ENCODE measurements at regions not wholly inside any gene's neighbourhood (a gene's known extent, or its start where the extent isn't known, plus 50 kb on each side); places are given as distances from the start of the nearest gene placed in this dataset.

- no TSS peak for BruUV-seq (replicated peaks)
- H3K9ac ChIP-seq (replicated peaks; ENCODE audit: extremely low read depth, insufficient read depth, low read length) = no peak overlapping the region
- H3K4me2 ChIP-seq (ENCODE audit: insufficient read depth, low read length) = no peak overlapping the region
- H3K27ac ChIP-seq (ENCODE audit: insufficient read depth, low read depth, low read length) = no peak overlapping the region
- H2AFZ ChIP-seq (ENCODE audit: low read depth, low read length) = no peak overlapping the region
- no peaks in the 10 kb centered on the region for H3K4me1 ChIP-seq (ENCODE audit: control insufficient read depth, extremely low read depth, insufficient read depth, low read length)
- H3K9me3 ChIP-seq (replicated peaks; ENCODE audit: control insufficient read depth, insufficient read depth, low read length) = no peaks in the 10 kb centered on the region
- no peaks in the 10 kb centered on the region for H3K36me3 ChIP-seq (ENCODE audit: control insufficient read depth in 2 of 2, extremely low read depth in 1 of 2, insufficient read depth in 2 of 2, low read length in 2 of 2)
- H3K9me1 ChIP-seq (replicated peaks; ENCODE audit: control insufficient read depth, extremely low read depth, insufficient read depth, low read length) = no peaks in the 10 kb centered on the region
- no peaks in the 10 kb centered on the region for H3K79me2 ChIP-seq (ENCODE audit: control insufficient read depth, insufficient read depth, low read length)
- no peak for FAIRE-seq
- H4K20me1 ChIP-seq (replicated peaks; ENCODE audit: control insufficient read depth, extremely low read depth, insufficient read depth, low read length) = no peaks in the 10 kb centered on the region
- no peak for DNase-seq (ENCODE audit: low read depth, low spot score)
- no peaks in the 10 kb centered on the region for H3K27me3 ChIP-seq (ENCODE audit: control insufficient read depth in 2 of 2, insufficient read depth in 2 of 2, low read length in 2 of 2)
- dilution Hi-C loops (cut with MboI; ENCODE audit: extremely low pct_ligation_motif_present, low sequenced_read_pairs) (no loop called here), intact Hi-C loops (cut with micrococcal nuclease) (no loop called here)
- TF ChIP-seq EZH2 (IDR thresholded peaks at IDR 0.05; ENCODE audit: borderline replicate concordance, low read depth, low read length, severe bottlenecking) (no peak), POLR2AphosphoS5 (IDR thresholded peaks at IDR 0.05; ENCODE audit: insufficient read depth, low read depth, low read length) (no peak), MYC (IDR thresholded peaks at IDR 0.05; ENCODE audit: low read depth, low read length) (no peak), GATA2 (IDR thresholded peaks at IDR 0.05; ENCODE audit: insufficient read depth, insufficient read length, low read depth, low read length) (no peak), JUN (IDR thresholded peaks at IDR 0.05; ENCODE audit: borderline replicate concordance, insufficient read depth, insufficient read length, low read depth) (no peak), POLR2A (IDR thresholded peaks at IDR 0.05; ENCODE audit: low read depth, low read length) (no peak), FOS (IDR thresholded peaks at IDR 0.05; ENCODE audit: borderline replicate concordance, insufficient read depth, low read length) (no peak)
- TF ChIP-seq, protein P1, sequence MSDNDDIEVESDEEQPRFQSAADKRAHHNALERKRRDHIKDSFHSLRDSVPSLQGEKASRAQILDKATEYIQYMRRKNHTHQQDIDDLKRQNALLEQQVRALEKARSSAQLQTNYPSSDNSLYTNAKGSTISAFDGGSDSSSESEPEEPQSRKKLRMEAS (IDR thresholded peaks at IDR 0.05; ENCODE audit: insufficient read depth, insufficient read length) = no peak
- TF ChIP-seq, protein P2, sequence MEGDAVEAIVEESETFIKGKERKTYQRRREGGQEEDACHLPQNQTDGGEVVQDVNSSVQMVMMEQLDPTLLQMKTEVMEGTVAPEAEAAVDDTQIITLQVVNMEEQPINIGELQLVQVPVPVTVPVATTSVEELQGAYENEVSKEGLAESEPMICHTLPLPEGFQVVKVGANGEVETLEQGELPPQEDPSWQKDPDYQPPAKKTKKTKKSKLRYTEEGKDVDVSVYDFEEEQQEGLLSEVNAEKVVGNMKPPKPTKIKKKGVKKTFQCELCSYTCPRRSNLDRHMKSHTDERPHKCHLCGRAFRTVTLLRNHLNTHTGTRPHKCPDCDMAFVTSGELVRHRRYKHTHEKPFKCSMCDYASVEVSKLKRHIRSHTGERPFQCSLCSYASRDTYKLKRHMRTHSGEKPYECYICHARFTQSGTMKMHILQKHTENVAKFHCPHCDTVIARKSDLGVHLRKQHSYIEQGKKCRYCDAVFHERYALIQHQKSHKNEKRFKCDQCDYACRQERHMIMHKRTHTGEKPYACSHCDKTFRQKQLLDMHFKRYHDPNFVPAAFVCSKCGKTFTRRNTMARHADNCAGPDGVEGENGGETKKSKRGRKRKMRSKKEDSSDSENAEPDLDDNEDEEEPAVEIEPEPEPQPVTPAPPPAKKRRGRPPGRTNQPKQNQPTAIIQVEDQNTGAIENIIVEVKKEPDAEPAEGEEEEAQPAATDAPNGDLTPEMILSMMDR (IDR thresholded peaks at IDR 0.05; ENCODE audit: extremely low read depth in 1 of 2, insufficient read depth in 1 of 2, low read depth in 1 of 2, low read length in 2 of 2) = no peak
- ChIA-PET POLR2A (no interaction called here), CTCF (no interaction called here)
- H3K4me3 ChIP-seq (replicated peaks in 1 of 3; ENCODE audit: insufficient read depth in 1 of 3, low read depth in 1 of 3, low read length in 3 of 3) = no peak overlapping the region
Measured at GRCh38 chr3:5430701-5431100, 243.2 kb downstream of the EDEM1 start.

Measured in endothelial cell of umbilical vein (primary cell).